H1 (cell line): ENCODE measurements at regions not wholly inside any gene's neighbourhood (a gene's known extent, or its start where the extent isn't known, plus 50 kb on each side); places are given as distances from the start of the nearest gene placed in this dataset.

ENCODE experiments used
- CTCF ChIA-PET: fragments of 300-600 bp; sonication (Branson Sonifier 250); formaldehyde crosslinking; loops from one replicate; lab custom pipeline; 2021; ENCODE audit not compliant: partially characterized antibody; lab: Charles Lee
- POLR2A ChIA-PET: fragments of 300-600 bp; sonication (Branson Sonifier 250); formaldehyde crosslinking; loops from one replicate; lab custom pipeline; 2021; ENCODE audit warnings: inconsistent platforms; ENCODE audit not compliant: partially characterized antibody; lab: Charles Lee
- DNase-seq, 2 experiments: peaks; one replicate each; pipeline versions ENCODE4 v3.0.0 to v3.0.0-alpha.2; 2010 to 2022; ENCODE audit warnings: low spot score in 2 of 2, low read depth in 1 of 2, mixed read lengths in 1 of 2
- FAIRE-seq: peaks from 2 replicates; lab custom pipeline; 2011; peaks lifted over from hg19 to GRCh38; lab: Jason Lieb, UNC
- H2AFZ ChIP-seq: 2 replicates; pipeline ENCODE4 v1.8.1; 2012; ENCODE audit warnings: low read length, inconsistent platforms
- H2AK5ac ChIP-seq: 2 replicates; pipeline ENCODE4 v1.6.1; 2013; ENCODE audit warnings: low read depth, low read length
- H2BK120ac ChIP-seq: replicated peaks from 2 replicates; pipeline ENCODE3; 2013; ENCODE audit warnings: low read depth, low read length, inconsistent platforms
- H2BK12ac ChIP-seq: 2 replicates; pipeline ENCODE4 v1.6.1; 2013; ENCODE audit warnings: low read depth, low read length
- H2BK15ac ChIP-seq: 2 replicates; pipeline ENCODE4 v1.6.1; 2013; ENCODE audit warnings: low read length
- H2BK20ac ChIP-seq: 2 replicates; pipeline ENCODE4 v1.6.1; 2013; ENCODE audit warnings: low read length
- H2BK5ac ChIP-seq: 2 replicates; pipeline ENCODE4 v1.6.1; 2013; ENCODE audit warnings: low read depth, low read length
- H3K14ac ChIP-seq: 2 replicates; pipeline ENCODE4 v1.6.1; 2013; ENCODE audit warnings: inconsistent platforms; ENCODE audit not compliant: insufficient read length
- H3K18ac ChIP-seq: 2 replicates; pipeline ENCODE4 v1.6.1; 2013; ENCODE audit warnings: low read length; ENCODE audit errors: extremely low read depth
- H3K23ac ChIP-seq: 2 replicates; pipeline ENCODE4 v1.6.1; 2013; ENCODE audit warnings: inconsistent platforms; ENCODE audit not compliant: insufficient read length
- H3K23me2 ChIP-seq: 2 replicates; pipeline ENCODE4 v1.6.1; 2013; ENCODE audit warnings: low read depth, low read length
- H3K27ac ChIP-seq: 2 replicates; pipeline ENCODE4 v1.6.1; 2011; ENCODE audit warnings: low read depth, low read length, inconsistent platforms
- H3K27me3 ChIP-seq, 4 experiments: replicated peaks in 1 of 4; 1 replicate in 1 of 4; 2 replicates in 3 of 4; pipeline versions ENCODE4 v1.6.1 to v1.8.1; 2011 to 2013; ENCODE audit warnings: low read length in 3 of 4, mild to moderate bottlenecking in 3 of 4, inconsistent platforms in 2 of 4, mixed read lengths in 2 of 4, moderate library complexity in 1 of 4; ENCODE audit not compliant: control insufficient read depth in 3 of 4, insufficient read depth in 3 of 4; ENCODE audit errors: extremely low read depth in 1 of 4
- H3K36me3 ChIP-seq, 4 experiments: 2 replicates each; pipeline versions ENCODE4 v1.6.1 to v1.8.1; 2011 to 2013; ENCODE audit warnings: mild to moderate bottlenecking in 4 of 4, low read length in 3 of 4, moderate library complexity in 2 of 4, control low read depth in 1 of 4, inconsistent platforms in 1 of 4; ENCODE audit not compliant: insufficient read depth in 4 of 4, control insufficient read depth in 2 of 4
- H3K4ac ChIP-seq: replicated peaks from 2 replicates; pipeline ENCODE3; 2013; ENCODE audit warnings: low read length, low read depth, mixed read lengths, inconsistent platforms; ENCODE audit not compliant: insufficient read length
- H3K4me1 ChIP-seq, 4 experiments: replicated peaks in 1 of 4; 1 replicate in 1 of 4; 2 replicates in 3 of 4; pipeline versions ENCODE4 v1.6.1 to v1.8.1; 2011 to 2013; ENCODE audit warnings: low read length in 3 of 4, inconsistent platforms in 2 of 4, mixed read lengths in 1 of 4; ENCODE audit not compliant: insufficient read depth in 4 of 4, control insufficient read depth in 3 of 4
- H3K4me2 ChIP-seq, 2 experiments: 2 replicates each; pipeline versions ENCODE4 v1.6.1 to v1.8.1; 2011 to 2013; ENCODE audit warnings: low read depth in 2 of 2, low read length in 2 of 2, control low read depth in 1 of 2, inconsistent platforms in 1 of 2, mild to moderate bottlenecking in 1 of 2; ENCODE audit not compliant: insufficient read depth in 1 of 2
- H3K4me3 ChIP-seq, 4 experiments: fragments of 200-600, 300-600 bp in 1 of 4; sonication (generic), shearing (Covaris generic), sonication (Bioruptor Twin) in 1 of 4; 2 replicates each; pipeline versions ENCODE4 v1.5.1 to v1.8.1; 2011 to 2016; ENCODE audit warnings: low read length in 4 of 4, low read depth in 3 of 4, control low read depth in 2 of 4, inconsistent platforms in 2 of 4, mild to moderate bottlenecking in 2 of 4, mixed read lengths in 1 of 4, moderate library complexity in 1 of 4; ENCODE audit not compliant: insufficient read depth in 2 of 4; ENCODE audit errors: extremely low read depth in 1 of 4
- H3K56ac ChIP-seq: replicated peaks from 2 replicates; pipeline ENCODE3; 2013; ENCODE audit warnings: low read depth, mild to moderate bottlenecking, mixed read lengths, low read length, inconsistent platforms; ENCODE audit not compliant: insufficient read length
- H3K79me1 ChIP-seq: 2 replicates; pipeline ENCODE4 v1.6.1; 2013; ENCODE audit warnings: low read depth, low read length, control low read depth
- H3K79me2 ChIP-seq, 2 experiments: 2 replicates each; pipeline versions ENCODE4 v1.6.1 to v1.8.1; 2012 to 2013; ENCODE audit warnings: low read length in 2 of 2, mild to moderate bottlenecking in 2 of 2, inconsistent platforms in 1 of 2; ENCODE audit not compliant: insufficient read depth in 2 of 2, control insufficient read depth in 1 of 2
- H3K9ac ChIP-seq, 4 experiments: replicated peaks in 1 of 4; 1 replicate in 1 of 4; 2 replicates in 3 of 4; pipeline versions ENCODE4 v1.6.1 to v1.8.1; 2011 to 2013; ENCODE audit warnings: low read depth in 3 of 4, low read length in 3 of 4, control low read depth in 2 of 4, mild to moderate bottlenecking in 2 of 4, moderate library complexity in 2 of 4, inconsistent platforms in 1 of 4; ENCODE audit errors: extremely low read depth in 1 of 4
- H3K9me3 ChIP-seq, 2 experiments: 2 replicates each; pipeline versions ENCODE4 v1.6.1 to v1.8.1; 2012 to 2013; ENCODE audit warnings: mild to moderate bottlenecking in 2 of 2, moderate library complexity in 2 of 2, control low read depth in 1 of 2, inconsistent platforms in 1 of 2, low read depth in 1 of 2, low read length in 1 of 2, mixed read lengths in 1 of 2; ENCODE audit not compliant: insufficient read depth in 2 of 2
- H4K20me1 ChIP-seq, 2 experiments: replicated peaks in 1 of 2; 2 replicates each; pipeline versions ENCODE3 to v1.8.1; 2011 to 2013; ENCODE audit warnings: inconsistent platforms in 2 of 2, low read length in 2 of 2, mild to moderate bottlenecking in 1 of 2; ENCODE audit not compliant: insufficient read depth in 2 of 2, control insufficient read depth in 1 of 2
- H4K5ac ChIP-seq: 2 replicates; pipeline ENCODE4 v1.6.1; 2013; ENCODE audit warnings: low read length, low read depth, mixed read lengths, inconsistent platforms; ENCODE audit not compliant: insufficient read length
- H4K8ac ChIP-seq: 2 replicates; pipeline ENCODE4 v1.8.0; 2013; ENCODE audit warnings: mild to moderate bottlenecking, moderate library complexity, low read length, inconsistent platforms; ENCODE audit not compliant: insufficient read depth; ENCODE audit errors: extremely low read depth
- H4K91ac ChIP-seq: replicated peaks from 2 replicates; pipeline ENCODE3; 2013; ENCODE audit warnings: low read length, mixed read lengths, inconsistent platforms; ENCODE audit not compliant: insufficient read length
- CHD2 ChIP-seq: IDR thresholded peaks from 2 replicates; pipeline ENCODE4 v1.6.1; 2012; ENCODE audit warnings: low read length, improper control_type of control experiment
- EP300 ChIP-seq, 2 experiments: IDR thresholded peaks; 1 replicate in 1 of 2; 2 replicates in 1 of 2; pipeline ENCODE4 v1.6.1; 2011 to 2012; ENCODE audit warnings: low read depth in 2 of 2, low read length in 2 of 2, mild to moderate bottlenecking in 2 of 2, borderline replicate concordance in 1 of 2, inconsistent platforms in 1 of 2, moderate library complexity in 1 of 2
- EZH2 ChIP-seq: fragments of 200-600 bp; sonication (generic); IDR thresholded peaks from 2 replicates; pipeline ENCODE4 v1.7.1; 2012; ENCODE audit warnings: low read depth, mild to moderate bottlenecking, moderate library complexity, low read length, inconsistent platforms; ENCODE audit not compliant: severe bottlenecking
- JUND ChIP-seq: IDR thresholded peaks from 2 replicates; pipeline ENCODE4 v1.6.1; 2011; ENCODE audit warnings: mild to moderate bottlenecking, improper control_type of control experiment, low read length
- RFX5 ChIP-seq: IDR thresholded peaks from 2 replicates; pipeline ENCODE4 v1.6.1; 2011; ENCODE audit warnings: low read depth, low read length, improper control_type of control experiment, borderline replicate concordance
- SRF ChIP-seq: IDR thresholded peaks from 2 replicates; pipeline ENCODE4 v1.6.1; 2011; ENCODE audit warnings: mild to moderate bottlenecking, low read depth, low read length, moderate library complexity
- WGBS, 2 experiments: shearing (Covaris generic) in 1 of 2; methylation state at CpG; one replicate each; pipeline versions ENCODE4 v1.1.6 to v1.1.7; 2013 to 2015; ENCODE audit warnings: low lambda C conversion rate in 2 of 2, mixed read lengths in 2 of 2, inconsistent platforms in 1 of 2, low coverage in 1 of 2, missing lambda C conversion rate in 1 of 2; ENCODE audit not compliant: insufficient replicate concordance in 2 of 2, insufficient coverage in 1 of 2, insufficient read length in 1 of 2; ENCODE audit errors: extremely low coverage in 1 of 2, missing lambda C conversion rate in 1 of 2; 5-methylcytosine and 5-hydroxymethylcytosine counted together

DNA sequence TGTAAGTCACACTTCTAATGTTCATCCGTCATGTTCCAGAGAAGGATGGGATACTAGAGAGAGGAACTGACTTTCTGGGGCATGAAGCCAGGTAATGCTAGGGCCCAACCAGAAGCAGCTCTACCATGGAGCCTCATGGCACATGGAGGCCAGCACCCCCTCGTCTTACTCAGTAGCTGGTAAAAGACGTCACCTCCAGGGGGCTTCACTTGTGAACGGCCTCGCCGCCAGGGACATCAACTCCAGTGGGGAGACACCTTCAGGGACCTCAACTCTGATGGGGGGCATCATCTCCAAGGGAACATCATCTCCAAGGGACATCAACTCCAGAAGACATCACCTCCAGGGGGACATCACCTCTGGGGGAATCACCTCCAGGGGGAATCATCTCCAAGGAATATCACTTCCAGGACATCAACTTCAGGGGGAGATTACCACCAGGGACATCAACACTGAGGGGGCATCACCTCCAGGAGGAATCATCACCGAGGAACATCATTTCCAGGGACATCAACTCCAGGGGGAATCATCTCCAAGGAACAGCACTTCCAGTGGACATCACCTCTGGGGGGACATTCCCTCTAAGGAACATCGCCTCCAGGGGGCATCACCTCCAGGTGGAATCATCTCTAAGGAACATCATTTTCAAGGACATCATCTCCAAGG lies 168.4 kb downstream of the NDUFA10 start:
- CTCF ChIA-PET = no interaction called here
- no peak for TF ChIP-seq SRF
- TF ChIP-seq EP300 (IDR thresholded peaks at IDR 0.05; ENCODE audit: borderline replicate concordance in 1 of 2, low read depth in 2 of 2, low read length in 2 of 2) = no peak
- no peak for TF ChIP-seq RFX5
- TF ChIP-seq CHD2 = no peak
- TF ChIP-seq EZH2 = no peak
- TF ChIP-seq JUND = no peak

More for the DNA sequence above, 168.4 kb downstream of the NDUFA10 start:
- POLR2A ChIA-PET = no interaction called here
- Histone ChIP-seq H3K36me3 (no peaks in the 10 kb centered on the region), H3K79me2 (no peaks in the 10 kb centered on the region), H3K14ac (no peak overlapping the region), H2BK12ac (no peak overlapping the region), H3K27me3 (no peaks in the 10 kb centered on the region), H2AK5ac (no peak overlapping the region), H2BK15ac (no peak overlapping the region), H3K4ac (no peak overlapping the region), H2AFZ (no peak overlapping the region), H2BK20ac (no peak overlapping the region), H3K4me2 (no peak overlapping the region), H4K20me1 (no peaks in the 10 kb centered on the region), H3K18ac (no peak overlapping the region), H2BK5ac (no peak overlapping the region), H3K9ac (no peak overlapping the region), H3K56ac (no peak overlapping the region), H3K23ac (no peak overlapping the region), H3K4me1 (no peaks in the 10 kb centered on the region), H3K27ac (no peak overlapping the region), H3K23me2 (no peaks in the 10 kb centered on the region), H3K4me3 (no peak overlapping the region), H3K79me1 (no peaks in the 10 kb centered on the region), H3K9me3 (peaks cover 5 to 18% of the 10 kb centered on the region in 2 experiments; a peak in 3 of 4 replicates), H4K91ac (no peak overlapping the region), H4K5ac (no peak overlapping the region), H4K8ac (no peak overlapping the region), H2BK120ac (no peak overlapping the region)
- FAIRE-seq = no peak
- DNase-seq = no peak
- 81% methylated on average over 8 of the region's 8 CpGs; no CpG with 5 or more reads in 1 of the 2 experiments for WGBS, 2 experiments
